Keratinocyte (primary cell): ENCODE measurements at regions not wholly inside any gene's neighbourhood (a gene's known extent, or its start where the extent isn't known, plus 50 kb on each side); places are given as distances from the start of the nearest gene placed in this dataset.

Source experiments
- DNase-seq: peaks from one replicate; pipeline ENCODE4 v3.0.0-alpha.2; 2011; ENCODE audit warnings: low read depth, missing footprints, low spot score
- FAIRE-seq: peaks from 2 replicates; lab custom pipeline; 2011; peaks lifted over from hg19 to GRCh38; lab: Jason Lieb, UNC
- H2AFZ ChIP-seq: 2 replicates; pipeline ENCODE4 v1.6.0; 2012; ENCODE audit warnings: low read length, control low read depth, inconsistent platforms; ENCODE audit not compliant: control insufficient read depth
- H3K27ac ChIP-seq: 2 replicates; pipeline ENCODE4 v1.5.1; 2011; ENCODE audit warnings: low read length; ENCODE audit not compliant: control insufficient read depth, insufficient read depth
- H3K27me3 ChIP-seq: 3 replicates; pipeline ENCODE4 v1.6.0; 2011; ENCODE audit warnings: low read length; ENCODE audit not compliant: control insufficient read depth, insufficient read depth; ENCODE audit errors: extremely low read depth
- H3K36me3 ChIP-seq, 2 experiments: 2 replicates in 1 of 2; 3 replicates in 1 of 2; pipeline ENCODE4 v1.5.1; 2011; ENCODE audit warnings: low read length in 2 of 2, mild to moderate bottlenecking in 1 of 2; ENCODE audit not compliant: control insufficient read depth in 2 of 2, insufficient read depth in 2 of 2; ENCODE audit errors: extremely low read depth in 1 of 2
- H3K4me1 ChIP-seq: 3 replicates; pipeline ENCODE4 v1.5.1; 2011; ENCODE audit warnings: low read length; ENCODE audit not compliant: control insufficient read depth, insufficient read depth; ENCODE audit errors: extremely low read depth
- H3K4me2 ChIP-seq: 3 replicates; pipeline ENCODE4 v1.6.0; 2011; ENCODE audit warnings: low read depth, low read length; ENCODE audit not compliant: control insufficient read depth, insufficient read depth; ENCODE audit errors: extremely low read depth
- H3K4me3 ChIP-seq, 3 experiments: fragments of 200-600 bp in 1 of 3; sonication (generic) in 1 of 3; 2 replicates in 2 of 3; 3 replicates in 1 of 3; pipeline ENCODE4 v1.5.1; 2011 to 2016; ENCODE audit warnings: low read length in 3 of 3, mild to moderate bottlenecking in 3 of 3, control low read depth in 2 of 3, inconsistent platforms in 1 of 3, low read depth in 1 of 3, mixed read lengths in 1 of 3, mixed run types in 1 of 3, moderate library complexity in 1 of 3; ENCODE audit not compliant: control insufficient read depth in 2 of 3, insufficient read depth in 2 of 3; ENCODE audit errors: extremely low read depth in 1 of 3
- H3K79me2 ChIP-seq: 2 replicates; pipeline ENCODE4 v1.6.0; 2012; ENCODE audit warnings: low read length; ENCODE audit not compliant: control insufficient read depth, insufficient read depth
- H3K9ac ChIP-seq: 3 replicates; pipeline ENCODE4 v1.6.0; 2011; ENCODE audit warnings: low read length; ENCODE audit not compliant: control insufficient read depth, insufficient read depth; ENCODE audit errors: extremely low read depth
- H3K9me1 ChIP-seq: 3 replicates; pipeline ENCODE4 v1.6.0; 2011; ENCODE audit warnings: low read length; ENCODE audit not compliant: control insufficient read depth, insufficient read depth; ENCODE audit errors: extremely low read depth
- H3K9me3 ChIP-seq: 2 replicates; pipeline ENCODE4 v1.5.1; 2012; ENCODE audit warnings: low read depth, low read length; ENCODE audit not compliant: control insufficient read depth
- H4K20me1 ChIP-seq: 3 replicates; pipeline ENCODE4 v1.6.0; 2011; ENCODE audit warnings: low read length; ENCODE audit not compliant: control insufficient read depth, insufficient read depth; ENCODE audit errors: extremely low read depth
- EZH2 ChIP-seq: IDR thresholded peaks from one replicate; pipeline ENCODE4 v1.6.1; 2012; ENCODE audit warnings: inconsistent platforms, mild to moderate bottlenecking, low read length, moderate library complexity
- dilution Hi-C: fragments of 300-500 bp; cut with MboI; formaldehyde crosslinking; loops from one replicate; pipeline ENCODE4 v1.7.0; 2020; ENCODE audit warnings: low sequenced_read_pairs; ENCODE audit not compliant: extremely low pct_ligation_motif_present
- TF ChIP-seq, protein P1 (sequence below), 3 experiments: IDR thresholded peaks in 1 of 3; conservative IDR thresholded peaks in 1 of 3; optimal IDR thresholded peaks in 1 of 3; 2 replicates in 2 of 3; 3 replicates in 1 of 3; pipeline versions ENCODE3 to v1.5.1; 2011; ENCODE audit warnings: low read length in 3 of 3, mild to moderate bottlenecking in 3 of 3, moderate library complexity in 2 of 3, control low read depth in 1 of 3, inconsistent platforms in 1 of 3; ENCODE audit not compliant: insufficient read depth in 2 of 3; ENCODE audit errors: extremely low read depth in 1 of 3

GRCh38 chr4:144451766-144452450 lies 194.0 kb upstream of the HHIP start:
- no peaks in the 10 kb centered on the region for H3K36me3 ChIP-seq
- no peaks in the 10 kb centered on the region for H3K27me3 ChIP-seq
- no peak overlapping the region for H3K4me3 ChIP-seq
- dilution Hi-C loops: no loop called here
- no peaks in the 10 kb centered on the region for H4K20me1 ChIP-seq
- no peak overlapping the region for H2AFZ ChIP-seq
- no peak for TF ChIP-seq EZH2
- TF ChIP-seq, protein P1, sequence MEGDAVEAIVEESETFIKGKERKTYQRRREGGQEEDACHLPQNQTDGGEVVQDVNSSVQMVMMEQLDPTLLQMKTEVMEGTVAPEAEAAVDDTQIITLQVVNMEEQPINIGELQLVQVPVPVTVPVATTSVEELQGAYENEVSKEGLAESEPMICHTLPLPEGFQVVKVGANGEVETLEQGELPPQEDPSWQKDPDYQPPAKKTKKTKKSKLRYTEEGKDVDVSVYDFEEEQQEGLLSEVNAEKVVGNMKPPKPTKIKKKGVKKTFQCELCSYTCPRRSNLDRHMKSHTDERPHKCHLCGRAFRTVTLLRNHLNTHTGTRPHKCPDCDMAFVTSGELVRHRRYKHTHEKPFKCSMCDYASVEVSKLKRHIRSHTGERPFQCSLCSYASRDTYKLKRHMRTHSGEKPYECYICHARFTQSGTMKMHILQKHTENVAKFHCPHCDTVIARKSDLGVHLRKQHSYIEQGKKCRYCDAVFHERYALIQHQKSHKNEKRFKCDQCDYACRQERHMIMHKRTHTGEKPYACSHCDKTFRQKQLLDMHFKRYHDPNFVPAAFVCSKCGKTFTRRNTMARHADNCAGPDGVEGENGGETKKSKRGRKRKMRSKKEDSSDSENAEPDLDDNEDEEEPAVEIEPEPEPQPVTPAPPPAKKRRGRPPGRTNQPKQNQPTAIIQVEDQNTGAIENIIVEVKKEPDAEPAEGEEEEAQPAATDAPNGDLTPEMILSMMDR (optimal IDR thresholded peaks at IDR 0.05 in 1 of 3, IDR thresholded peaks at IDR 0.05 in 1 of 3, conservative IDR thresholded peaks at IDR 0.05 in 1 of 3; ENCODE audit: extremely low read depth in 1 of 3, insufficient read depth in 2 of 3, low read length in 3 of 3): no peak
- no peaks in the 10 kb centered on the region for H3K4me1 ChIP-seq
- no peak overlapping the region for H3K9ac ChIP-seq
- no peak overlapping the region for H3K4me2 ChIP-seq
- FAIRE-seq (no peak), DNase-seq (no peak)
- no peak overlapping the region for H3K27ac ChIP-seq
- no peaks in the 10 kb centered on the region for H3K79me2 ChIP-seq
- H3K9me1 ChIP-seq: no peaks in the 10 kb centered on the region
- no peaks in the 10 kb centered on the region for H3K9me3 ChIP-seq

GRCh38 chr4:144456196-144456595 lies 189.8 kb upstream of the HHIP start:
- no peak for FAIRE-seq
- Histone ChIP-seq H3K9ac (no peak overlapping the region), H3K9me1 (no peaks in the 10 kb centered on the region), H4K20me1 (no peaks in the 10 kb centered on the region), H3K27ac (no peak overlapping the region), H3K4me2 (no peak overlapping the region), H3K9me3 (no peaks in the 10 kb centered on the region), H3K27me3 (no peaks in the 10 kb centered on the region), H3K36me3 (no peaks in the 10 kb centered on the region), H3K4me1 (no peaks in the 10 kb centered on the region), H3K79me2 (no peaks in the 10 kb centered on the region), H3K4me3 (no peak overlapping the region), H2AFZ (no peak overlapping the region)
- no peak for TF ChIP-seq EZH2
- TF ChIP-seq, protein P1 (optimal IDR thresholded peaks at IDR 0.05 in 1 of 3, IDR thresholded peaks at IDR 0.05 in 1 of 3, conservative IDR thresholded peaks at IDR 0.05 in 1 of 3; ENCODE audit: extremely low read depth in 1 of 3, insufficient read depth in 2 of 3, low read length in 3 of 3): no peak
- DNase-seq: no peak
- dilution Hi-C loops: no loop called here
